Lower leg skin (tissue), 3 donors: ENCODE measurements at regions not wholly inside any gene's neighbourhood (a gene's known extent, or its start where the extent isn't known, plus 50 kb on each side); places are given as distances from the start of the nearest gene placed in this dataset.

Source experiments
- POLR2A ChIP-seq, 2 donors: fragments of 450-650 bp; IDR thresholded peaks; one replicate each; pipeline ENCODE4 v1.6.1; 2016 to 2017; ENCODE audit warnings: antibody characterized with exemption in 2 of 2, mild to moderate bottlenecking in 1 of 2, moderate library complexity in 1 of 2
- TF ChIP-seq, protein P1 (sequence below), 3 donors: fragments of 450-650 bp; IDR thresholded peaks; one replicate each; pipeline ENCODE4 v1.5.1; 2016; ENCODE audit warnings: antibody characterized with exemption in 3 of 3, mild to moderate bottlenecking in 3 of 3, moderate library complexity in 2 of 3

DNA sequence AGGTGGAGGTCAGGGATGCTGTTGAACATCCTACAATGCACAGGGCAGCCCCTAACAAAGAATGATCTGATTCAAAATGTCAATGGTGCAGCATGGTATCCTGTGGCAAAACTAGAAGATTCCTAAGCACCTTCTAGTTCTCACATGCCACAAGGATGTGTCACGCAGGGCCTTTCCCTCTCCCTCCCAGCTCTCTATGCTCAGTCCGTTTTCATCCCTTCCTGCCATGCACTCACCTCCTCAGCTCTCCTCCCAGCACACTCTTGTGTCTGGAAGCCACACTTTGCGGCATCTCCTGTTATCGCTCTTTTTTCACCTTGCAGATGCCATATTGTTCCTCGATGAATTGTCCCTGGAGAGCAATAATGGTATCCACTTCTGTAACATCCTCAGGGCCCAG is 263.4 kb downstream of the CDC5L start:
- TF ChIP-seq, protein P1, sequence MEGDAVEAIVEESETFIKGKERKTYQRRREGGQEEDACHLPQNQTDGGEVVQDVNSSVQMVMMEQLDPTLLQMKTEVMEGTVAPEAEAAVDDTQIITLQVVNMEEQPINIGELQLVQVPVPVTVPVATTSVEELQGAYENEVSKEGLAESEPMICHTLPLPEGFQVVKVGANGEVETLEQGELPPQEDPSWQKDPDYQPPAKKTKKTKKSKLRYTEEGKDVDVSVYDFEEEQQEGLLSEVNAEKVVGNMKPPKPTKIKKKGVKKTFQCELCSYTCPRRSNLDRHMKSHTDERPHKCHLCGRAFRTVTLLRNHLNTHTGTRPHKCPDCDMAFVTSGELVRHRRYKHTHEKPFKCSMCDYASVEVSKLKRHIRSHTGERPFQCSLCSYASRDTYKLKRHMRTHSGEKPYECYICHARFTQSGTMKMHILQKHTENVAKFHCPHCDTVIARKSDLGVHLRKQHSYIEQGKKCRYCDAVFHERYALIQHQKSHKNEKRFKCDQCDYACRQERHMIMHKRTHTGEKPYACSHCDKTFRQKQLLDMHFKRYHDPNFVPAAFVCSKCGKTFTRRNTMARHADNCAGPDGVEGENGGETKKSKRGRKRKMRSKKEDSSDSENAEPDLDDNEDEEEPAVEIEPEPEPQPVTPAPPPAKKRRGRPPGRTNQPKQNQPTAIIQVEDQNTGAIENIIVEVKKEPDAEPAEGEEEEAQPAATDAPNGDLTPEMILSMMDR (IDR thresholded peaks at IDR 0.05), result no peak
- TF ChIP-seq POLR2A (IDR thresholded peaks at IDR 0.05), result no peak
